ENCODE measurements at regions not wholly inside any gene's neighbourhood (a gene's known extent, or its start where the extent isn't known, plus 50 kb on each side); places are given as distances from the start of the nearest gene placed in this dataset.

- TF ChIP-seq, protein P1, sequence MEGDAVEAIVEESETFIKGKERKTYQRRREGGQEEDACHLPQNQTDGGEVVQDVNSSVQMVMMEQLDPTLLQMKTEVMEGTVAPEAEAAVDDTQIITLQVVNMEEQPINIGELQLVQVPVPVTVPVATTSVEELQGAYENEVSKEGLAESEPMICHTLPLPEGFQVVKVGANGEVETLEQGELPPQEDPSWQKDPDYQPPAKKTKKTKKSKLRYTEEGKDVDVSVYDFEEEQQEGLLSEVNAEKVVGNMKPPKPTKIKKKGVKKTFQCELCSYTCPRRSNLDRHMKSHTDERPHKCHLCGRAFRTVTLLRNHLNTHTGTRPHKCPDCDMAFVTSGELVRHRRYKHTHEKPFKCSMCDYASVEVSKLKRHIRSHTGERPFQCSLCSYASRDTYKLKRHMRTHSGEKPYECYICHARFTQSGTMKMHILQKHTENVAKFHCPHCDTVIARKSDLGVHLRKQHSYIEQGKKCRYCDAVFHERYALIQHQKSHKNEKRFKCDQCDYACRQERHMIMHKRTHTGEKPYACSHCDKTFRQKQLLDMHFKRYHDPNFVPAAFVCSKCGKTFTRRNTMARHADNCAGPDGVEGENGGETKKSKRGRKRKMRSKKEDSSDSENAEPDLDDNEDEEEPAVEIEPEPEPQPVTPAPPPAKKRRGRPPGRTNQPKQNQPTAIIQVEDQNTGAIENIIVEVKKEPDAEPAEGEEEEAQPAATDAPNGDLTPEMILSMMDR (IDR thresholded peaks at IDR 0.05; ENCODE audit: insufficient read depth, low read length) = no peak
- no peak for TF ChIP-seq SPI1 (IDR thresholded peaks at IDR 0.05; ENCODE audit: borderline replicate concordance, low read depth)
- no peak for TF ChIP-seq REST (IDR thresholded peaks at IDR 0.05; ENCODE audit: insufficient replicate concordance, low read depth)
- TF ChIP-seq POLR2AphosphoS5 (IDR thresholded peaks at IDR 0.05; ENCODE audit: low read depth) = no peak
These were observed 763.9 kb downstream of the TSN start for GRCh38 chr2:122519366-122519765.

Data from HL-60 (cell line).